Activated CD4-positive, CD25-positive, alpha-beta regulatory T cell (primary cell): ENCODE measurements at regions not wholly inside any gene's neighbourhood (a gene's known extent, or its start where the extent isn't known, plus 50 kb on each side); places are given as distances from the start of the nearest gene placed in this dataset.
"Not testable (repeated sequence)": the region's sequence is repeated elsewhere in the genome, so short reads cannot be mapped to it uniquely, and the experiment has no call there.

Source experiments
- DNase-seq, 4 experiments: peaks; one replicate each; lab custom pipeline; 2025; lab: John Stamatoyannopoulos, UW

DNA sequence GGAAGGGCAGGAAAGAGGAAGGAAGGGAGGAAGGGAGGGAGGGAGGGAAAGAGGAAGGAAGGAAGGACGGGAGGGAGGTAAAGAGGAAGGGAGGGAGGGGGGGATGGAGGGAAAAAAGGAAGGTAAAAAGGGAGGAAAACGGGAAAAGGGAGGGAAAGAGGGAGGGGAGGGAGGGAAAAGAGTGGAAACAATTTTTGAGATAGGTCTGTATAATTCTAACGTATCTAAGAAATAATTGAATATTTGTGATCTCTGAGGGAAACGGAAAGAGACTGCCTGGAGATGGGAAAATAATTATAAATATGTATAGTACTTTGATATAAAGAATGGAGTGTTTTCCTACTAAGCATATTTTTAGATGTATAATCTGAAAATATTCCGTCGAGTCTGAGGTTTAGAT lies 158.2 kb upstream of the FOXK1 start:
- no peak for DNase-seq

GRCh38 chr7:4525884-4526283 lies 156.2 kb upstream of the FOXK1 start:
- DNase-seq, result no peak

DNA sequence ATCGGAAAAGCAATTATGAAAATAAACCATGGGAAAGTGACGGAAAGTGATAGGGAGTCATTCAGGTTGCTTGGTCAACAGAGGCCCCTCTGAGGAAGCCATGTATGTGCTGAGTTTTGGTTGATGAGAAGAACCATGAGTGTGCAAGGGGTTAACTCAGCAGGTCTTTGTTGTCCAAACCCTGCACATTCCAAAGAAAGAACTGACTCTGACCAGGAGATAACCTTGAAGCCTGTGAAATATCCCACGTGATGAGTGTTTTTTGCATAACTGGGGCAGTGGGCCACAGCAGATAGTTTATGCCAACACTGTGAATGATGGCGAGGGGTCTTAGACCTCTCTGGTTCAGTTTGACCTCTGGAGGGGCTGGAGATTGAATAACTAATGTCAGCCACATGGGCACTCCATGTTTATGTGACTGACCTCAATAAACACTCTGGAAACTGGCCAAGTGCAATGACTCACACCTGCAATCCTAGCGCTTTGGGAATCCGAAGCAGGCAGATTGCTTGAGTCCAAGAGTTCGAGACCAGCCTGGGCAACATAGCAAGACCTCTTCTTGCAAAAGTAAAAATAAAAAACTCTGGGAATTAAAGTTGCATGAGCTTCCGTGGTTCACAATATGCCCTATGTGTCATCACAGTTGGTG lies 154.0 kb upstream of the FOXK1 start:
- no peak for DNase-seq

DNA sequence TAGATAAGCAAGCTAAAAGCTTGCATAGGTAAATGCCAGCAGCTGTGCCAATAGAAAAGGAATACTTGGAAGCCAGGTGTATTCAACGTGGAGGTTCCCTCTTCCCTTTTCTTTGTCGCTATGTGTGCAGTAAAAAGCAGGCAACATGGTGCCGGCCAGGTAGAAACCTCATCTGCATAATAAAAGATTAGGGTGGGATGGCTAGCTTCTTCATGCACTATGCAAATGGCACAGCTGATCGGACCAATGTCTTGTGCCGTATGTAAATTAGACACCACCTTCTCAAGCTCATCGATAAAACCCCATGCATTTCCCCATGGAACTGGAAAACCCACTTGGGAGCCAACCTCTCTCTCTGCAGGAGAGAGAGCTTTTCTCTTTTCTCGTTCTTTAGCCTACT lies 150.9 kb upstream of the FOXK1 start:
- no peak for DNase-seq

DNA sequence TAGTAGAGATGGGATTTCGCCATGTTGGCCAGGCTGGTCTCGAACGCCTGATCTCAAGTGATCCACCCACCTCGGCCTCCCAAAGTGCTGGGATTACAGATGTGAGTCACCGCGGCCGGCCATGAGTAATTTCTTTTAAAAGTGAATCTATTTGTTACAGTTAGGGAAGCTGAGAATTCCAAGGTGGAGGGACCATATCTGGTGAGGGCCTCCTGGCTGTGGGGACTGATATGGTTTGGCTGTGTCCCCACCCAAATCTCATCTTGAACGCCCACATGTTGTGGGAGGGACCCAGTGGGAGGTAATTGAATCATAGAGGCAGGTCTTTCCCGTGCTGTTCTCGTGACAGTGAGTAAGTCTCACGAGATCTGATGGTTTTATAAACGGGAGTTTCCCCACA lies 148.8 kb upstream of the FOXK1 start:
- DNase-seq, result not testable (repeated sequence)

DNA sequence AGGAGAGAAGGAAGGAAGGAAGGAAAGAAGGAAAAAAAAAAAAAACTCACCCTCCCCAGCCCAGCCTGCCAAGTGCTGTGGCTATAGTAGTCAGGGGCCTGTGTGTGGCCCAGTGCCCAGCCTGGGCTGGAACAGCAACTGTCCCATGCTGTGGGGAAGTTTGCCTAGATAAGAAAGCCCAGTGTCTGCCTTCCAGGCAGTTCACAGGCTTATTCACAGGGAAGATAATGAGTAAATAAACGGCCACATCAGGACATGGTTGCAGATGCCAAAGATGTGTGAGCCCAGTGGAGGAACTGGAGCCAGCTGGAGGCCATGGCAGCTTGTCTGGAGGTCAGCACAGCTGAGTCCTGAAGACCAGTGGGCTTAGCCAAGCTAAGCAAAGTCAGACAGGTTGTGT lies 132.4 kb upstream of the FOXK1 start:
- no peak for DNase-seq

- DNase-seq, result no peak
Measured at GRCh38 chr7:4550117-4550516, 132.0 kb upstream of the FOXK1 start.

DNA sequence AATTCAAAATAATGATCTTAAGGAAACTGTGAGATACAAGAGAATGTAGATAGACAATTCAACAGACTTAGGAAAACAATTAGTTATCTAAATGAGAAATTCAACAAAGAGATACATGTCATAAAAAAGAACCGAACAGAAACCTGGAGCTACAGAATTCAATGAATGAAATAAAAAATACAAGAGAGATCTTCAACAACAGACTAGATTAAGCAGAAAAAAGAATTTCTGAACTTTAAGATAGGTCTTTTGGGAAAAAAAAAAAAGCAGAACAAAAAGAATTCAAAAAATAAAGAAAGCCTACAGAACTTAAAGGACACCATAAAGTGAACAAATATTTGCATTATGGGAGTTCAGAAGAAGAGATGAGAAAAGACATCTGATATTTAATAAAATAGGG lies 129.1 kb upstream of the FOXK1 start:
- no peak for DNase-seq

DNA sequence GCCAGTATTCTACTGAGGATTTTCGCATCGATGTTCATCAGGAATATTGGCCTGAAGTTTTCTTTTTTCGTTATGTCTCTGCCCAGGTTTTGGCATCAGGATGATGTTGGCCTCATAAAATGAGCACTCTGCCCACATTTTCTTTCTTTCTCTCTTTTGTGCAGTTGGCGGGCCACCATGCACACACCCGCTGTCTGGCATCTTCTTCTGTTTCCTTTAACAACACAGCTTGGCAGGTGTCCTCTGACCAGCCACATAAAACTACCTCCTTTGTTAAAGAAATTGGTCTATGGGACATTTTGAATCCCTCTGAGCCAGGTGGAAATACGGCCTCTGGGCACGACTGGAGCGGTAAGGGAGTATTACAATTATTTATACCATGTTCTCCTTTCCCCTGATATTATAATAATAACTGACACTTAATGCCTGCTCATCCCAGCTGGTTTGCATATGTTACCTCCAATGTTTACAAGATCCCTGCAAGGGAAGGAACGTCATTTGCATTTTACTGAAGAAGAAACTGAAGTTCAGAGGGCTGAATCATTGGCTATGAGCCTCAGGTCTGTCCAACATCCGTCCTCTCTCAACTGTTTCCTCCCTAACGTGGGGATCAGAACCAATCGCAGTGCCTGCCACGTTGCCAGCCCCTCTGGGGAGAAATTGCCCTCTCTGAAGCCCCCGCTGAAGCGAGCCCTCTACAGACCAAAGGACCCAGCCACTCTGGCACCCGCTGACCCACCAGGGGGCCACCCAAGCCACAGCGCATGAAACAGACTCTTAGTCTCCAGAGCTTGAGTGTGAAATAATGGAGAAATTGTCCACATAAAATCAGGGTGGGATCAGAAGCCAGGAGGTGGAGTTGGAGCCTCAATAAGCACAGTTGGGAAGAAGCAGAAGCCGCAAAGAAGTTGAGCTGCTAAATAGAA lies 125.0 kb upstream of the FOXK1 start:
- DNase-seq, result no peak

- DNase-seq, result no peak
Measured at GRCh38 chr7:4561795-4562194, 120.3 kb upstream of the FOXK1 start.

DNA sequence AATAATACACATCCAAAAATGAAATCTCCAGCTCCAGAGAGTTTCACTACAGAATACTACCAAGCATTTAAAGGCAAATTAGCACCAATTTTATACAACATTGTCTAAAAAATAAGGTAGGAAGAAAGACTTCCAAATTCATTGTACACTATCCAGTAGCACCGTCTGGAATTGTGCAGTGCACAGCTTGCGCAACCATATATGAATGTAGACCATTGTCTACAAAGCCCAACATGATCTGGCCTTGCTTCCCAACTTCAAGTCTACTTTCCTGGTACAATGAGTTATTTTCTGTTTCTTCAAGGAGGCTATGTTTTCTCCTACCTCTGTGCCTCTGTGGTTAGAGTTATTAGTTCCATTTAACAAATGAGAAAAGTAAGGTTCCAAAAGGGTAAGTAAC lies 115.4 kb upstream of the FOXK1 start:
- DNase-seq, result no peak

GRCh38 chr7:4574851-4575250 lies 107.2 kb upstream of the FOXK1 start:
- no peak for DNase-seq

DNA sequence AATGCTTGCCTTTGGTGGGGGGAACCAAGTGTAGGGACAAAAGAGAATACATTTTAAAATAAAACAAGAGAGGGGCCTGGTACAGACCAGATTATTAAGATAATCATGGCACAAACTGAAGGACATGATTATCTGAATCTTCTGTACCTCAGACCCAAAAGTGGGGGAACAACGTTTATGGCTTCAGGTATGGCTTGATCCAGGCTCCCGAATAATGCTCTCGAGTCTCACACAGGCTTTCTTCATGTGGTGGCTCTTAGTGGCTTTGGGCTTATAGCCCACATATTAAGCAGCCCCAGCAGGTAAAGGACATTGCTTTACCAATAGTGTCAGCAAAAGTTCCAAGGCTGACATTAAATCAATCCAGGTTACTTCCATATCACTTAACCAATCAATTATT lies 106.8 kb upstream of the FOXK1 start:
- DNase-seq, result no peak

- no peak for DNase-seq
Measured at GRCh38 chr7:4602905-4603842, 78.9 kb upstream of the FOXK1 start.

GRCh38 chr7:4603843-4604231 lies 78.3 kb upstream of the FOXK1 start:
- no peak for DNase-seq

DNA sequence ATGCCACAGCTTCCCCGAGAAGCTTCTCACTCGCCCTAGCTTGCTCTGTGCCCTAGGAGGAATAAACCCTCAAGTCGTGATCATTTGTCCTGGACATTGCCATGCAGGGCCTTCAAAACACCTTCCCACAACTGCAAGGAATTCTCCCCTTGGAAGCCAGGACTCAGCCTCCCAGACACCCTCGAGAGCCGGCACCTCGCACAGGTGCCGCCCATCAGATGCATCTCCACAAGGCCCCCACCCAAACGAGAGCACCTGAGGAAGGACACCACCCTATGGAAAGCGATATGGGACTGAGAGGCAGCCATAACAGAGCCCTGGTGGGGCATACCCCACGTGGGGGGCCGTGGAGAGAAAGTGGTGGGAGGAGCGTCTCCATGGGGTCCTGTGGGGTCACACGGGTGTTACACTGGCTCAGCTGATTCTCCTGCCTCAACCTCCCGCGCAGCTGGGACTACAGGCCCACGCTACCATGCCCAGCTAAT lies 77.6 kb upstream of the FOXK1 start:
- DNase-seq, result no peak

DNA sequence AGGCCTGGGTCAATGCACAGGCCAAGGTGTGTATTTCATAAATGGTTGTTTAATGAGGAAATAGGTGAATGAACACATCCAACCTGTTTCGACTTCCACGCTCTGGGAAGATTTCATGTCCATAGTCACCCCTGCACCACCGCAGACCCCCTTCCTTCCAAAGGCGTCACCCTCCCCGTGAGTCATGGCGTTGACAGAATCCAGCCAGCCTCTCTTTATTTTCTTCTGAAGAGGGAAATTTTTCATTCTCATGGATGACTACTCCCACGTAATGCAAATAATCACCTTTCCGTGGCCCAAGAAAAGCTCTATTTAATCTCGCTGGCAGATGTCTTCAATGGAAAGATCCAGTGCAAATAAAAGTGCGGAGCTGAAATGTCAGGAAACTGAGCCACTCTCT lies 75.3 kb upstream of the FOXK1 start:
- no peak for DNase-seq

DNA sequence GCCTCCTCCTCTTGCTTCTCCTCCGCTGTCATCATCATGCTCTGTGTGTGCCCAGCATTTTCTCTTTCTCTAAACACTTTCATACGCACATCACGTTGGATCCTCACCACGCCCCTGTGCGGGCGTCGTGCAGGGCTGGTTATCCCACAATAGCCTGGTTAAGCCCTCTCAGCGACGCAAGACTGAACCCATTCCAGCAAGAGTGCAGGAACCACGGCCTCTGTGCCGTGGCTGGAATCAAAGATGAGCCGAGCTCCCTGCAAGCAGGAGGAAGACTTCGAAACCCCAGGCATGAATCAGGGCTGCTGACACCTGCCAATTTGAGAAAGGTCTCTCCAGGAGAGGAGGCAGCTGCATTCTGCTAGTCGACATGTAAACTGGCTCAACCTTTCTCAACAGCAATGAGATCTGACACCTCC lies 74.8 kb upstream of the FOXK1 start:
- DNase-seq, result no peak

DNA sequence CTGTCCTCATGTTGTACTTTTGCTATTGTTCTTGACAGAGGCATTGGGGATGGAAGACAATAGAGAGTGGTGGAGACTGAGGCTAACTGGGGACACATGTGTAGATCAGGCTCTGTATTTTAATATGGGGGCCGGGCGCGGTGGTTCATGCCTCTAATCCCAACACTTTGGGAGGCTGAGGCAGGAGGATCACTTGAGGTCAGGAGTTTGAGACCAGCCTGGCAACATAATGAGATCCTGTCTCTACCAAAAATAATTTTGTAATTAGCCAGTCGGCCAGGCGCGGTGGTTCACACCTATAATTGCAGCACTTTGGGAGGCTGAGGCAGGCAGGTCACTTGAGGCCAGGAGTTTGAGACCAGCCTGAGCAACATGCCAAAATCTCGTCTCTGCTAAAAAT lies 72.5 kb upstream of the FOXK1 start:
- DNase-seq, result not testable (repeated sequence)

GRCh38 chr7:4610768-4611467 lies 71.2 kb upstream of the FOXK1 start:
- DNase-seq, result peak in 3 of 4 experiments; percentile 6 to 39 (median 14)

- no peak for DNase-seq
Measured at GRCh38 chr7:4612237-4612636, 69.9 kb upstream of the FOXK1 start.
